Tibial artery (tissue), 4 donors: ENCODE measurements at regions not wholly inside any gene's neighbourhood (a gene's known extent, or its start where the extent isn't known, plus 50 kb on each side); places are given as distances from the start of the nearest gene placed in this dataset.

ENCODE experiments used
- DNase-seq, 2 donors: peaks; one replicate each; pipeline ENCODE4 v3.0.0-alpha.2; 2019
- H3K27ac ChIP-seq, 2 donors: fragments of 200-600 bp; sonication (generic) in 1 of 2; 1 replicate in 1 of 2; 2 replicates in 1 of 2; pipeline ENCODE4 v1.5.1; 2018 to 2019; ENCODE audit warnings: mild to moderate bottlenecking in 1 of 2
- H3K27me3 ChIP-seq, 2 donors: fragments of 200-600 bp; sonication (generic) in 1 of 2; one replicate each; pipeline versions ENCODE4 v1.5.1 to v1.6.0; 2016 to 2019
- H3K36me3 ChIP-seq, 3 donors: fragments of 200-600 bp; sonication (generic) in 2 of 3; one replicate each; pipeline ENCODE4 v1.5.1; 2016 to 2019; ENCODE audit warnings: mild to moderate bottlenecking in 2 of 3
- H3K4me1 ChIP-seq, 4 donors: fragments of 200-600 bp; sonication (generic) in 2 of 4; 1 replicate in 3 of 4; 2 replicates in 1 of 4; pipeline ENCODE4 v1.5.1; 2016 to 2019
- H3K4me3 ChIP-seq, 2 donors: fragments of 200-600 bp; sonication (generic) in 1 of 2; 1 replicate in 1 of 2; 2 replicates in 1 of 2; pipeline ENCODE4 v1.5.1; 2018 to 2019; ENCODE audit warnings: mild to moderate bottlenecking in 2 of 2
- H3K9me3 ChIP-seq, 3 donors: fragments of 200-600 bp; sonication (generic) in 1 of 3; one replicate each; pipeline ENCODE4 v1.5.1; 2016 to 2019
- CTCF ChIP-seq, 2 experiments: fragments of 200-600 bp in 1 of 2; fragments of 450-650 bp in 1 of 2; IDR thresholded peaks; one replicate each; pipeline ENCODE4 v1.5.1; 2017 to 2019; ENCODE audit warnings: antibody characterized with exemption in 2 of 2, mild to moderate bottlenecking in 1 of 2, moderate library complexity in 1 of 2
- intact Hi-C: fragments of 100-400 bp; cut with DNase I; formaldehyde crosslinking; loops from one replicate; pipeline ENCODE4 v1.15.0; 2023; ENCODE audit warnings: low total_unique reads

GRCh38 chr12:127230843-127231260, 1036.1 kb upstream of the TMEM132C start:
- no peaks in the 10 kb centered on the region for H3K27me3 ChIP-seq
- no peaks in the 10 kb centered on the region for H3K9me3 ChIP-seq
- DNase-seq, result no peak
- no peaks in the 10 kb centered on the region for H3K36me3 ChIP-seq
- no peaks in the 10 kb centered on the region for H3K4me1 ChIP-seq
- no peak overlapping the region for H3K4me3 ChIP-seq
- intact Hi-C loops, result no loop called here
- no peak for TF ChIP-seq CTCF (IDR thresholded peaks at IDR 0.05)
- H3K27ac ChIP-seq, result no peak overlapping the region

GRCh38 chr12:127231371-127231770, 1035.6 kb upstream of the TMEM132C start:
- H3K4me3 ChIP-seq, result no peak overlapping the region
- TF ChIP-seq CTCF (IDR thresholded peaks at IDR 0.05), result no peak
- no peak for DNase-seq
- H3K9me3 ChIP-seq, result no peaks in the 10 kb centered on the region
- H3K27me3 ChIP-seq, result no peaks in the 10 kb centered on the region
- no peaks in the 10 kb centered on the region for H3K36me3 ChIP-seq
- H3K4me1 ChIP-seq, result no peaks in the 10 kb centered on the region
- H3K27ac ChIP-seq, result no peak overlapping the region
- intact Hi-C loops, result no loop called here

- no peak for DNase-seq
- Histone ChIP-seq H3K27ac (no peak overlapping the region), H3K36me3 (no peaks in the 10 kb centered on the region), H3K4me3 (no peak overlapping the region), H3K27me3 (no peaks in the 10 kb centered on the region), H3K9me3 (no peaks in the 10 kb centered on the region), H3K4me1 (no peaks in the 10 kb centered on the region)
- no peak for TF ChIP-seq CTCF (IDR thresholded peaks at IDR 0.05)
- intact Hi-C loops, result no loop called here
Measured at GRCh38 chr12:127233016-127233415, 1034.0 kb upstream of the TMEM132C start.

GRCh38 chr12:127235761-127236160, 1031.2 kb upstream of the TMEM132C start:
- DNase-seq, result no peak
- H3K27me3 ChIP-seq, result no peaks in the 10 kb centered on the region
- intact Hi-C loops, result no loop called here

GRCh38 chr12:127236491-127236890, 1030.5 kb upstream of the TMEM132C start:
- no peak for DNase-seq
- H3K9me3 ChIP-seq, result no peaks in the 10 kb centered on the region
- intact Hi-C loops, result no loop called here
- H3K27me3 ChIP-seq, result no peaks in the 10 kb centered on the region
- TF ChIP-seq CTCF (IDR thresholded peaks at IDR 0.05), result no peak
- H3K4me3 ChIP-seq, result no peak overlapping the region
- H3K36me3 ChIP-seq, result no peaks in the 10 kb centered on the region
- H3K4me1 ChIP-seq, result no peaks in the 10 kb centered on the region
- H3K27ac ChIP-seq, result no peak overlapping the region

More at GRCh38 chr12:127235761-127236160, 1031.2 kb upstream of the TMEM132C start:
- TF ChIP-seq CTCF (IDR thresholded peaks at IDR 0.05), result no peak
- Histone ChIP-seq H3K4me1 (no peaks in the 10 kb centered on the region), H3K27ac (no peak overlapping the region), H3K9me3 (no peaks in the 10 kb centered on the region), H3K4me3 (no peak overlapping the region), H3K36me3 (no peaks in the 10 kb centered on the region)

- no peak for TF ChIP-seq CTCF (IDR thresholded peaks at IDR 0.05)
- no peak for DNase-seq
- no peaks in the 10 kb centered on the region for H3K27me3 ChIP-seq
- no peaks in the 10 kb centered on the region for H3K4me1 ChIP-seq
- intact Hi-C loops, result no loop called here
- no peak overlapping the region for H3K27ac ChIP-seq
- H3K9me3 ChIP-seq, result no peaks in the 10 kb centered on the region
- H3K36me3 ChIP-seq, result no peaks in the 10 kb centered on the region
- H3K4me3 ChIP-seq, result no peak overlapping the region
Measured at GRCh38 chr12:127237151-127237550, 1029.8 kb upstream of the TMEM132C start.
